WERI-Rb-1 (cell line): ENCODE measurements at regions not wholly inside any gene's neighbourhood (a gene's known extent, or its start where the extent isn't known, plus 50 kb on each side); places are given as distances from the start of the nearest gene placed in this dataset.
A peak's percentile ranks its signal among the peaks of the same experiment; 100 is the strongest.

Experiments used
- DNase-seq: peaks from one replicate; pipeline ENCODE4 v3.0.0-alpha.2; 2020
- H3K27ac ChIP-seq: fragments of 250-450 bp; sonication (Bioruptor Pico); 2 replicates; pipeline ENCODE4 v1.5.1; 2020; ENCODE audit warnings: mild to moderate bottlenecking, moderate library complexity
- H3K27me3 ChIP-seq: fragments of 250-450 bp; sonication (Bioruptor Pico); 2 replicates; pipeline ENCODE4 v1.5.1; 2021; ENCODE audit warnings: mild to moderate bottlenecking, low read depth, moderate library complexity; ENCODE audit not compliant: insufficient read depth, severe bottlenecking
- H3K36me3 ChIP-seq: fragments of 250-450 bp; sonication (Bioruptor Pico); 2 replicates; pipeline ENCODE4 v1.5.1; 2020; ENCODE audit warnings: mild to moderate bottlenecking, moderate library complexity
- H3K4me3 ChIP-seq: 2 replicates; pipeline ENCODE4 v1.5.1; 2011; ENCODE audit warnings: low read depth, mild to moderate bottlenecking, control low read depth, low read length
- H3K9me3 ChIP-seq: fragments of 250-450 bp; sonication (Bioruptor Pico); 2 replicates; pipeline ENCODE4 v1.5.1; 2021; ENCODE audit warnings: mild to moderate bottlenecking, moderate library complexity; ENCODE audit not compliant: severe bottlenecking
- TF ChIP-seq, protein P1 (sequence below): IDR thresholded peaks from 2 replicates; pipeline ENCODE4 v1.5.1; 2011; ENCODE audit warnings: low read depth, mild to moderate bottlenecking, control low read depth, inconsistent platforms, low read length

DNA sequence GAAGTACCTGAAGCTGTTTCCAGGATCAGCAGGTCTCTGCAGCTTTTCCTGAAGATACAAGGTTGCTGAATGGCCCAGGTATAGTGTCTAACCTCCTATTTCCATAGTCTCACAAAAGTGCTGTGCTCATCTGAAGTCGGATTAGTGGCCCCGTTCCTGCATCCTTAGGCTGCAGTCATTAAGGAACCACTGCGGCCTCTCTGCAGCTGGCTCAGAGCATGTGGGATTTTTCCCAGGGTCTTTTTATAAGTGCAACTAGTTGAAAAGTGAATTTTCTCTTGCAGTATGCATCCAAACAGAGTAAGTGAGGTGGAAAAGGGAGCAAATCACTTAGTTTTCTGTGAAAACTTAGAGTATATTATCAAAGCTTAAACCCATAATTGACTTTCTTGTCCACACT lies 565.3 kb upstream of the NEGR1 start:
- TF ChIP-seq, protein P1, sequence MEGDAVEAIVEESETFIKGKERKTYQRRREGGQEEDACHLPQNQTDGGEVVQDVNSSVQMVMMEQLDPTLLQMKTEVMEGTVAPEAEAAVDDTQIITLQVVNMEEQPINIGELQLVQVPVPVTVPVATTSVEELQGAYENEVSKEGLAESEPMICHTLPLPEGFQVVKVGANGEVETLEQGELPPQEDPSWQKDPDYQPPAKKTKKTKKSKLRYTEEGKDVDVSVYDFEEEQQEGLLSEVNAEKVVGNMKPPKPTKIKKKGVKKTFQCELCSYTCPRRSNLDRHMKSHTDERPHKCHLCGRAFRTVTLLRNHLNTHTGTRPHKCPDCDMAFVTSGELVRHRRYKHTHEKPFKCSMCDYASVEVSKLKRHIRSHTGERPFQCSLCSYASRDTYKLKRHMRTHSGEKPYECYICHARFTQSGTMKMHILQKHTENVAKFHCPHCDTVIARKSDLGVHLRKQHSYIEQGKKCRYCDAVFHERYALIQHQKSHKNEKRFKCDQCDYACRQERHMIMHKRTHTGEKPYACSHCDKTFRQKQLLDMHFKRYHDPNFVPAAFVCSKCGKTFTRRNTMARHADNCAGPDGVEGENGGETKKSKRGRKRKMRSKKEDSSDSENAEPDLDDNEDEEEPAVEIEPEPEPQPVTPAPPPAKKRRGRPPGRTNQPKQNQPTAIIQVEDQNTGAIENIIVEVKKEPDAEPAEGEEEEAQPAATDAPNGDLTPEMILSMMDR = no peak
- DNase-seq = no peak
- Histone ChIP-seq H3K27me3 (no peaks in the 10 kb centered on the region), H3K36me3 (no peaks in the 10 kb centered on the region), H3K27ac (no peak overlapping the region), H3K9me3 (no peaks in the 10 kb centered on the region), H3K4me3 (no peak overlapping the region)

DNA sequence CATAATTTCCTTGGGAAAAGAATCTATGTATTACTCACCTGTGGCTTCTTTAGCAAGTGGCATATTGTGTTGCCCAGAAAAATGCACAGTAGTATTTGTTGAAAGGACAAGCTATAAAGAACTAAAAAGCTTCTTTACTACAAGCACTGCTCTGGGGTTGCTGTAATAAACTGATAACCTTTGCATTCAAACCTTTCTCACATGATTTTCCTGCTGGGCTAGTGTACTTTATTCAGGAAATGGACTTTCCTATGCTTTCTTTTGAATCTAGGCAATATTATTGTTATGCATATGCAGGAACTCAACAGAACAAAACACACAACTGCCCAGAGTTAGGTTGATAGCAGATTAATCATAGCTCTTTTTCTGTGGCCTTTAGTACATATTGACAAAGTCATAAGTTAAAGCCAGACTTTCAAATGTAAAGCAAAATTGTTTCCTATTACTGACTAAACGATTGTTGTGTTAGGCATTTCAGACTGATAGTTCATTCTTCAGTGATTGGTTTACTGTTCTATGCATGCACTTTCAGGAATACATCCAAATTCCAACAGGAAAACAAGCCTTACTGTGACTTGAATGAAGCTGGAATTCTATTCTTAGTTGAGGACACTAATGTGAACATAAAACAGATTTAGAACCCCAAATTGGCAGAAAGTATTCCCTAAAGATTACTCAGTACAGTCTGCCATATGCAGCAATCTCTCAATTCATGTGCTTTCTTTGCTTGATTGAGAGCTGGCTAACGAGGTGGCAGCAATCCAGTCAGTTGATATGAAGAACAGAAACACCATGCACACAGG lies 564.3 kb upstream of the NEGR1 start:
- H3K36me3 ChIP-seq = no peaks in the 10 kb centered on the region
- TF ChIP-seq, protein P1 = no peak
- H3K4me3 ChIP-seq = no peak overlapping the region
- no peak for DNase-seq
- H3K27me3 ChIP-seq = no peaks in the 10 kb centered on the region
- H3K9me3 ChIP-seq = no peaks in the 10 kb centered on the region
- no peak overlapping the region for H3K27ac ChIP-seq

DNA sequence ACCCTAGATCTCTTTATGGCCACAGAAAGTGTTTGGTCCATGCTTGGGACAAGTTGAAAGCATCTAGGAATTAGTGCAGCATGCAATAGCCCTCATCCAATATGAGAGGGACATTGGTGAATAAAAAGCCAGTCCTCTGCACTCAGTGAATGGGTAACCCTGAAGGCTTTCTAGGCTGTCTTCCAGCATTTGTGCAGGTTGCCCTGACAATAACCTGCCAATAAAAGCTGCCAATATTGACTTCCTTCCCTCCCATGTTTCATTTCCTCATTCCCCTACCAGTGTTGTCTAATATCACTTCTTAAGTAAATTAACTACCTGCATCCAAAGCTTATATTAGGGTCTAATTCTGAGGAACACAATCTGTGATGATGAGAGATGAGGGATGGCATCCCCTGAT lies 563.6 kb upstream of the NEGR1 start:
- Histone ChIP-seq H3K27ac (no peak overlapping the region), H3K9me3 (no peaks in the 10 kb centered on the region), H3K27me3 (no peaks in the 10 kb centered on the region), H3K36me3 (no peaks in the 10 kb centered on the region), H3K4me3 (no peak overlapping the region)
- TF ChIP-seq, protein P1 = no peak
- no peak for DNase-seq

DNA sequence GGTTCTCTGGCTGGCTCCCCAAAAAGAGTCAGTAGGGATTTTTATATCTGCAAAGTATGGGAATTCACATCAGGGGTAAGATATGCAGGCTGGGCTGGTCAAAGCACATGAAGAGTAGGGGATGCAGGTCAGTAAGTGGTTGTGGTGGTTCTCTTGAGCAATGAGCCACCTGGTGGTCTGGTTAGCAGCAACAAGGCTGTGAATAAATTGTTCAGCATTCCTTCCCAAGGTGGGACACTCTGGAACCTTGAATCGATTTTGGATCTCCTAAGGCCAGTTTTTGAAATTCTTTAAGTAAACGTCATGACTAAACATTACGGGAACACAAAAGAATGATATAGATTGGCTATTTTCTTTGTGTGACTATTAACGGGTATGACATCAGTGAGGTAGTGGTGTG lies 563.0 kb upstream of the NEGR1 start:
- no peaks in the 10 kb centered on the region for H3K27me3 ChIP-seq
- TF ChIP-seq, protein P1 = peak; percentile 62; the same call in 1 of the 2 replicates
- H3K27ac ChIP-seq = no peak overlapping the region
- H3K9me3 ChIP-seq = no peaks in the 10 kb centered on the region
- H3K36me3 ChIP-seq = no peaks in the 10 kb centered on the region
- peak; percentile 42 for DNase-seq
- no peak overlapping the region for H3K4me3 ChIP-seq

DNA sequence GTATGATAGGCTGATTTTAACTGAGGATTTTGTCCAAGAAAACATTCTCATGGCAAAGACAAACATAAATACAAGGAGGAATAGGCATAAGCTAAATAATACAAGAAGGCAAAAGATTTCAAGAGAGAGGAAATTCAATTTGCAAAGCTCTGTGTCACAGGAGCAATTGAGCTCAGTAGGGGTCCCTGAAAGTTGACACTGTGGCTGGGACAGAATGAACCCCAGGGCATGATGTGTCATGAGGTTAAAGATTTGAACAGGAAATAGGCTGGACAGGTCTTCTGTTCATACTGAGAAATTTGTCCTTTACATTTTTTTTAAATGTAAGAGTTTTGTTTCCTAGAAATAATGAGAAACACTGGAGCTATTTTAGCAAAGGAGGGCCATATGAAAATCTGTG lies 555.4 kb upstream of the NEGR1 start:
- Histone ChIP-seq H3K27ac (no peak overlapping the region), H3K4me3 (no peak overlapping the region), H3K36me3 (no peaks in the 10 kb centered on the region), H3K9me3 (no peaks in the 10 kb centered on the region), H3K27me3 (no peaks in the 10 kb centered on the region)
- TF ChIP-seq, protein P1 = no peak
- DNase-seq = no peak
